ENCODE measurements at regions not wholly inside any gene's neighbourhood (a gene's known extent, or its start where the extent isn't known, plus 50 kb on each side); places are given as distances from the start of the nearest gene placed in this dataset.
A peak's percentile ranks its signal among the peaks of the same experiment; 100 is the strongest.
"Not testable (repeated sequence)": the region's sequence is repeated elsewhere in the genome, so short reads cannot be mapped to it uniquely, and the experiment has no call there.

DNA sequence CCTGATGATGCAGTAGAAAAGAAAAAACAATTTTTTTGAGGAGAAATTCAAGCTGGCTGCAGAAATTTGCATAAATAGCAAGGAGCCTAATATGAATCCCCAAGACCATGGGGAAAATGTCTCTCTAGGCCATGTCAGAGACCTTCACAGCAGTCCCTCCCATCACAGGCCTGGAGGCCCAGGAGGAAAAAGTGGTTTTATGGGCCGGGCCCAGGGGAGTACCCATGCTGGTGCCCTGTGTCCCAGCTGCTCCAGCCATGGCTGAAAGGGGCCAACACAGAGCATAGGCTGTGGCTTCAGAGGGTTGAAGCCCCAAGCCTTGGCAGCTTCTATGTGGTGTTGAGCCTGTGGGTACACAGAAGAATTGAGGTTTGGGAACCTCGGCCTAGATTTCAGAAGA is 126.8 kb upstream of the KLF14 start:
- not testable (repeated sequence) for DNase-seq; H3K4me3 Mint-ChIP-seq; H3K27me3 Mint-ChIP-seq (ENCODE audit: low read depth); H3K4me1 Mint-ChIP-seq (ENCODE audit: low read depth)
- H3K9me3 Mint-ChIP-seq: peaks cover 57% of the 10 kb centered on the region
- ATAC-seq: peak in 1 of 2 donors; percentile 15
- H3K36me3 Mint-ChIP-seq (ENCODE audit: insufficient read depth): peaks cover 94% of the 10 kb centered on the region

DNA sequence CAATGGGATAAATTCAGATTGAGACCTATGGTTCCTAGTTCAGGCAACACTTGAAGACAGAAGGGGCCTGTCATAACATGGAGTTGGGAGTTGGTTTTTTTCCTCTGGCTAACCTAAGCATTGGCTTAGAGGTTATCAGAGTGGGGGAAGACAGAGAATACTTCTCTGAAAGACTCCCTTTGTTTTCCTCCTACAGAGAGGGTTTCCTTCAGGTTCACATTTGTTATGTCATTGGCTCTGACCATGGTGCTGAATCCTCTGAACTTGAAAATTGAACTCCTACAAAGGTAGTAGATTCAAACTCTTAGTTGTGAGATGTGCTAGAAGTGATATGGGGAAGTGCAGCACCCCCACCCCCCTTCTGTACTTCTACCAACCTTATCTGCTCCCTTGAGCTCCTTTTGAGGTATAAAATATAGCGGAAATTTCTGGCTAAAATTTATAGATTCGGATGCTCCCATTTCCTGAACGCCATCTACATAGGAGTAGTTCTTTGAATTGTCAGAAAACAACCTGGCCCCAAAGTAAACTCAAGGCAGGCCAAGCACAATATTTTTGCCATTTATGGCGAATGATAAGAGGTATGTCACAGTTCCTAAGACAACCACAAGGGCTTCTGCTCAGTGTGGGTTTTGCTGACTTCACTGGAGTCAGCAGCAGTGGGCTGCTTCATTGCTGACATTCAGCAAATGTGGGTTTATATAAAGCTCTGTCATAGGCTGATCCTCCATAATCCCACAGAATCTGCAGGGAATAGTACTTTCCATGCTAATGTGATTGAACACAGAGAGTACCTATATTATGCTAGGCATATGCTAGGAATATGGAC is 131.6 kb upstream of the KLF14 start:
- Mint-ChIP-seq H3K36me3 (ENCODE audit: insufficient read depth) (peaks cover 77% of the 10 kb centered on the region), H3K9me3 (peaks cover 24% of the 10 kb centered on the region), H3K4me3 (no peak overlapping the region), H3K27me3 (ENCODE audit: low read depth) (no peaks in the 10 kb centered on the region), H3K4me1 (ENCODE audit: low read depth) (no peaks in the 10 kb centered on the region)
- no peak for DNase-seq
- ATAC-seq: peak; percentile 22 to 39

DNA sequence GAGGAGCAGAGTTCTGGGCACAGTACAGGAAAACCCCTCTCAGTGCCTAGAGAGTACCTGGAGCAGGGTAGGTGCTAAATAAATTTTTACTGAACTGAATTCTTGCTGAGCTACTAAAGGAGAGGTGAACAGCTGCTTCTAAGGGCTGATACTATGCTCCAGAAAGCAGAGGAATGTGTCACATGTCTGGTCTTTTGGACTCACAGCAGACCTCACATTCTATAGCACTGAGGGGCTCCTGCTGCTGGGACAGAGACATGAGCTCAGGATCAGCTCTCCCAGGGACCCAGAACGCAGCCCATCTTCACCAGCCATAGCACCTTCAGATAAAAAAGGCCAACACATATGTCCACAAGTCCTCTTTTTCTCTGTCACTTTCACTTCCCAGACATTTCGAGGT is 133.0 kb upstream of the KLF14 start:
- no peak for DNase-seq
- Mint-ChIP-seq H3K27me3 (ENCODE audit: low read depth) (no peaks in the 10 kb centered on the region), H3K4me1 (ENCODE audit: low read depth) (no peaks in the 10 kb centered on the region), H3K36me3 (ENCODE audit: insufficient read depth) (peaks cover 69% of the 10 kb centered on the region), H3K4me3 (no peak overlapping the region), H3K9me3 (peaks cover 16% of the 10 kb centered on the region)
- peak; percentile 8 to 17 for ATAC-seq

DNA sequence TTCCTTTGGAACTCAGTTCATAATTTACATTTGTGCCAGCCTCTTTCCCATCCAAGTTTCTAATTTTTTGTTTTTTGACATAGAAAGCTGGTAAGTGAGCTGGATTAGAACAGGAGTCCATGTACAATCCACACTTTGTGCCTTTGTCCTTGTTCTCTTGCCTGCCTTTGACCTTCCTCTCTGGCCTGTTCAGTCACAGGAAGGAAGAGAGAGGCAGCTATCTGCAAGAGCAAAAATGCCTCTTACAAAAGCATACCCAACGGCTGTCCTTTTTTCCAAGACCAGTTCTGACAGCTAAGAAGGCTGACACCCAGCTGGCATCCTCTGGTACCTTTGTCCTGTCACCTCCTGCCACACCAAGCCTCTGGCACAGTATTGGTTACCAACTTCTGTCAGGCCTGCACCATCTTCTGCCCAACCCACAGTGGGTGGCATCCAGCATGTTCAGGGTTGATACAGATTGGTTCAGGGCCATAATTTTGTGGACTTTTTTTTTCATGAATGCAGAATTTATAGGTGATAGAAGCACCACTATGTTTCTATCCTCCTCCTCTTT is 133.7 kb upstream of the KLF14 start:
- H3K9me3 Mint-ChIP-seq: peaks cover 11% of the 10 kb centered on the region
- no peak overlapping the region for H3K4me3 Mint-ChIP-seq
- H3K4me1 Mint-ChIP-seq (ENCODE audit: low read depth): peaks cover 5% of the 10 kb centered on the region
- peaks cover 70% of the 10 kb centered on the region for H3K36me3 Mint-ChIP-seq (ENCODE audit: insufficient read depth)
- no peaks in the 10 kb centered on the region for H3K27me3 Mint-ChIP-seq (ENCODE audit: low read depth)
- no peak for ATAC-seq
- no peak for DNase-seq

DNA sequence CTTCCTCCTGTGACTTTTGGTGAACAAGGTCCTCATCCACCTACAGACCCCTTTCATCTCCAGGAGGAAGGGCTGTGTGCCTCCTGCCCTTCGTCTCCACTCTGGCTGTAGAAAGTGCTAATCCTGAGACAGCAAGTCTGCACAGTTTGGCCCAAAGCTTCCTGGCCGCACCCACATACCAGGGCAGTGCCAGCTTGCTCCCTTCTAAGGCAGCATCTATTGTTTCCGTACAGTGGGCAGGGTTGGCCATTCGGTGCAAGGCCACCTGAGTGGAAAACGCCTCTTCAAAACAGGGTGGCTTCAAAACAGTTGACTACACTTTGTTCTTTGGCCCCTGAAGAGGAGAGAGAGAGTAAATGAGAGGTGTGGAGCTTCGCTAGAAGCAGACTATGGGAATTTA is 134.1 kb upstream of the KLF14 start:
- Mint-ChIP-seq H3K4me1 (ENCODE audit: low read depth) (peaks cover 5% of the 10 kb centered on the region), H3K27me3 (ENCODE audit: low read depth) (no peaks in the 10 kb centered on the region), H3K4me3 (no peak overlapping the region), H3K9me3 (peaks cover 10% of the 10 kb centered on the region), H3K36me3 (ENCODE audit: insufficient read depth) (peaks cover 69% of the 10 kb centered on the region)
- DNase-seq: no peak
- ATAC-seq: no peak

DNA sequence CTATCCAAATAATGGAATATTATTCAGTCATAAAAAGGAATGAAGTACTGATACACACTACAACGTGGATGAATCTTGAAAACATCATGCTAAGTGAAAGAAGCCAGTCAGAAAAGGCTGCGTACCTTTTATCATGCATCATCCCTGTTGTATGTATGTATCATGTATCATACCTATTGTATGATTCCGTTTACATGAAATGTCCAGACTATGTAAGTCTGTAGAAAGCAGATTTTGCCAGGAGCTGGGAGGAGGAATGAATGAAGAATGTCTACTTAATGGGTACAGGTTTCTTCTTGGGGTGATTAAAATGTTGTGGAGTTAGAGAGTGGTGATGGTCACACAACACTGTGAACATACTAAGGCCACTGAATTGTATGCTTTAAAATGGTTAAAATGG is 135.9 kb upstream of the KLF14 start:
- Mint-ChIP-seq H3K4me3 (no peak overlapping the region), H3K4me1 (ENCODE audit: low read depth) (peaks cover 10% of the 10 kb centered on the region), H3K36me3 (ENCODE audit: insufficient read depth) (peaks cover 71% of the 10 kb centered on the region), H3K9me3 (no peaks in the 10 kb centered on the region), H3K27me3 (ENCODE audit: low read depth) (no peaks in the 10 kb centered on the region)
- DNase-seq (no peak), ATAC-seq (no peak)

DNA sequence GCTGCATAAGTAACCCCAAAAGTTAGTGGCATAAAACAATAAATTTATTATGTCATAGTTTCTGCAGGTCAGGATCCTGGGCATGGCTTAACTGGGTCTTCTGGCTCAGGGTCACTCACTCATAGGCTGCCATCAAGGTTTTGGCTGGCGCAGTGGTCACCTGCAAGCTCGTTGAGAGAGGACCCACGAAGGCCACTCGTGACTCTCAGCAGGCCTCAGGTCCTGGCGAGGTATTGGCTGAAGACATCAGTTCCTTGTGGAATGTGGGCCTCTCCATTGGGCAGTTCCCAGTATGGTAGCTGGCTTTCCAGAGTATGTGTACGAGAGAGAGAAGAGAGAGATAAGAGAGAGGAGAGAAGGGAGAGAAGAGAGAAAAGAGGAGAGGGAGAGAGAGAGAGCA is 138.3 kb upstream of the KLF14 start:
- DNase-seq (no peak), ATAC-seq (peak in 1 of 2 donors; percentile 5)
- H3K9me3 Mint-ChIP-seq: no peaks in the 10 kb centered on the region
- no peaks in the 10 kb centered on the region for H3K27me3 Mint-ChIP-seq (ENCODE audit: low read depth)
- peaks cover 19% of the 10 kb centered on the region for H3K4me1 Mint-ChIP-seq (ENCODE audit: low read depth)
- peaks cover 66% of the 10 kb centered on the region for H3K36me3 Mint-ChIP-seq (ENCODE audit: insufficient read depth)
- H3K4me3 Mint-ChIP-seq: no peak overlapping the region

DNA sequence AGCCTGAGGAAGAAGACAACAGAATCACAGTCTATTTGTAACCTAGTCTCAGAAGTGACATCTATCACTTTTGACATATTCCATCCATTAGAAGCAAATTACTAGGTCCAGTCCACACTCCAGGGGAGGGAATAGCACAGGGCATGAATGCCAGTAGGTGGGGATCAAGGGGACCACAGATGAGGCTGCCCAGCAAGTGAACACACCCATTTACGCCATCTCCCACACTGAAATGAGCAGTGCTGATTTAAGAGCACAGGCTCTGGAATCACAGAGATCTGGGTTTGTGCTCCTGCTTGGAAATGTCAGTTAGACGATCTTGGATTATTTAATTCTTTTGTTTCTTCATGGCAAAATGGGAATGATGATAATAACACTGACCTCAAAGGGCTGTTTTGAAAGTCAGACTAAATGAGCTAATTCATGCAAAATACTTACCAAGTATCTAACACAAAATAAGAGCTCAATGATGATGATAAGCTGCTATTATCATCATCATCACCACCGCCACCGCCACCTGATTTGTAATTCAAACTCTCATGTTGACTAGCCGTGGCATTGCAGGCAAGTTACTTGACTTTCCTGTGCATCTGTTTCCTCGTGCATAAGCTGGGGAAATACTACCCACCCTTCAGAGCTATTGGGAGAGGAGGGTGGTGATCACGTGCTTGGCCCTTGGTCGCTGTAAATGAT is 138.9 kb upstream of the KLF14 start:
- ATAC-seq: peak; percentile 6 to 20

DNA sequence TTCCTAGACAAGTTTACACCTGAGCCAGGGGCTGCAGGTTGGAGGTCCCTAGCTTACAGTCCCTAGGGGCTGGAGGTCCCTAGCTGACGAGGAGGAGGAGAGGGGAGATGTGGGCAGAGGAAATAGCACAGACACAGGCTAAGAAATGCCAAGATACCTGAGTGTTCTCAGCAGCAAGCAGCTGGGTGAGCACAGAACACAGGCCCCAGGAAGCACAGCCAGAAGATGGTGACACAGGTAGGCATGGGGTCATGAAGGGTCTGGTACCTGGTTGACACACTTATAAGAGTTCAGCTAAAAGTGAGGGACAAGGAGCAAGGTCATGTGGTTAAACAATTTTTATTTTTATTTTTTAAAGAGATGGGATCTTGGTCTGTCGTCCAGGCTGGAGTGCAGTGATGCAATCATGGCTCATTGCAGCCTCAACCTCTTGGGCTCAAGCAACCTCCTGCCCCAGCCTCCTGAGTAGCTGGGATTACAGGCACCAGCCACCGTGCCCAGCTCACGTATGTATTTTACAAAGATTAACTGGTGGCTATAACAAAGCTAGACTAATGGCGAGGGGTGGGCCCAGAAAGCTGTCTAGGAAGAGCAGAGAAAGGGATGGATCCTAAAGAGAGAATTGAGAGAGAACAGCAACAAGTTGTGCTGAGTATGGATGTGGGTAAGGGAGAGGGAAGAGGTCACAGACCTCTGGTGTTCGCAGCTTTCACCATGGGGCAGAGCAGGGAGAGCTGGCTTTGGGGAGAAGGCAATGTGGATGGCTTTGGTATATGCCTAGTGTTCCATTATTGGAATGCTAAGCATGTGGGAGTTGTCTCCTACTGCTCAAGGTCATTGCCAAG is 140.3 kb upstream of the KLF14 start:
- Mint-ChIP-seq H3K4me1 (ENCODE audit: low read depth) (peaks cover 31% of the 10 kb centered on the region), H3K27me3 (ENCODE audit: low read depth) (no peaks in the 10 kb centered on the region), H3K36me3 (ENCODE audit: insufficient read depth) (peaks cover 70% of the 10 kb centered on the region), H3K4me3 (no peak overlapping the region), H3K9me3 (no peaks in the 10 kb centered on the region)
- DNase-seq: no peak
- ATAC-seq: no peak

More for the DNA sequence above, 138.9 kb upstream of the KLF14 start:
- Mint-ChIP-seq H3K9me3 (no peaks in the 10 kb centered on the region), H3K4me1 (ENCODE audit: low read depth) (peaks cover 23% of the 10 kb centered on the region), H3K27me3 (ENCODE audit: low read depth) (no peaks in the 10 kb centered on the region), H3K36me3 (ENCODE audit: insufficient read depth) (peaks cover 68% of the 10 kb centered on the region), H3K4me3 (no peak overlapping the region)
- DNase-seq: no peak

DNA sequence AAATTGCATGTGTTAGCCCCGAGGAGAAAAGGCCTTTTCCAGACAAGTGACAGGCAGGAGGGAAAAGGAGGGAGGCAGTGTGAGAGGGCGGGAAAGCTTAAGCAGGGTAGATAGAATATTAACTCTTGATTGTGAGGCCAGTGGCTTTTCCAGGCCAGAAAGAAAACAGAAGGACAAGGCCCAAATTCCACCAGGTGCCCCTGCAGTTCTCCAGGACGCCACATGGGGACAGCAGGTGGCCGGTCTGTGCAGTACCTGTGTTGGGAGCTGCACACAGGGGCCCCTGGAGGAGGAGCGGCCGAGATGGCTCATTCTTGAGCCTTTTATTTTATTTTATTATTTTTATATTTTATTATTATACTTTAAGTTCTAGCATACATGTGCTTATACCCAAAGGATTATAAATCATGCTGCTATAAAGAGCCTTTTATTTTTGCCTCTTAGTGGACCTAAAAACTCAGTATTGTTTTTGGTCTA is 141.3 kb upstream of the KLF14 start:
- Mint-ChIP-seq H3K36me3 (ENCODE audit: insufficient read depth) (peaks cover 66% of the 10 kb centered on the region), H3K9me3 (no peaks in the 10 kb centered on the region), H3K27me3 (ENCODE audit: low read depth) (no peaks in the 10 kb centered on the region), H3K4me1 (ENCODE audit: low read depth) (peaks cover 31% of the 10 kb centered on the region), H3K4me3 (no peak overlapping the region)
- ATAC-seq (peak in 1 of 2 donors; percentile 37), DNase-seq (no peak)

DNA sequence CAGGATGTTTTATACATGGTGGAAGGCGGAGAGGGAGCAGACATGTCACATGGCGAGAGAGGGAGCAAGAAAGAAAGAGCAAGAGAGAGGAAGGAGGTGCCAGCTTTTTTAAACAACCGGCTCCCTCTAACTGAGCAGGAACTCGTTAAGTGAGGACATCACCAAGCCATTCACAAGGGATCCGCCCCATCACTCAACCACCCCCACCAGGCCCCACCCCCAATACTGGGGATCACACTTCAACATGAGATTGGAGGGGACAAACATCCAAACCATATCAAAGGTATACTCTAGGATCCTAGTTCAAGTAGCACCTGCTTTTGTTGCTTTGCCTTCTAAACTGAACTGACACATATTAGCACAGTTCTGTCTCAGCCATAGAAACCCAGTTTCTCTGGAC is 141.9 kb upstream of the KLF14 start:
- Mint-ChIP-seq H3K4me1 (ENCODE audit: low read depth) (peaks cover 36% of the 10 kb centered on the region), H3K4me3 (peak overlapping the region; percentile 8), H3K27me3 (ENCODE audit: low read depth) (no peaks in the 10 kb centered on the region), H3K36me3 (ENCODE audit: insufficient read depth) (peaks cover 71% of the 10 kb centered on the region), H3K9me3 (no peaks in the 10 kb centered on the region)
- no peak for DNase-seq
- ATAC-seq: no peak

DNA sequence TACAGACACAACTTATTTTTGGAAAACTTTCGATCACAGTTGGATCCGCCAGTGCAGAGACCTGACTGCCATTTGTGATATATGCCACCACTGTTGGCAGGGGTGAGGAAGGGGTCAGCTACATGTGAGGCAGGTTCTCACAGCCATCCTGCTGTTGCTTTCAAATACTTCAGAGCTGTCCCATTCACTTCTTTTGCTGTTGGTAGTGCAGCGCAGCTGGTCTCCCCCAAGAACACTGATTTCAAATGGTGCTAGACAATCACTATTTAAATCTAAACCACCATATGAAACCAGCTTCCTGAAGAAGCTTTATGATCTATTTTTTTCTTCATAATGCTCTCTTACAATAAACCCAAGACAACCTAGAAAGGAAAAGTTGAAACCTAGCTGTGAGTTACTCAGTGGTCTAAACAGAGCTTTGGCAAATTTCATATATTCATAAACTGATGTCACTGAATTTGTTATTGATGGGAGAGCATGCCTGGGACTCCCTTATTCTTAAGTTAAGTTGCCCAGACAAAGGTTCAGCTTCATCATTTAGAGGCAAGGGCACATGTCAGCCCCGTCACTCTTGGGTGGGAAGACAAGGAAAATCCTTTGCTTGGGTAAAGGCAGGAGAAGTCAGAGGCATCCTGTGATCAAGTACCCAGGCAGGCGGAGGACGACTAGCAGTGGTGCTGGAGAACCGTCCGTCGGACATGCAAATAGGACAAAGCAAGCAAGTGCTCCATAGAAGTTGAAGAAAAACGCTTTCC is 143.4 kb upstream of the KLF14 start:
- H3K9me3 Mint-ChIP-seq: no peaks in the 10 kb centered on the region
- DNase-seq: no peak
- H3K36me3 Mint-ChIP-seq (ENCODE audit: insufficient read depth): peaks cover 76% of the 10 kb centered on the region
- H3K4me1 Mint-ChIP-seq (ENCODE audit: low read depth): peaks cover 37% of the 10 kb centered on the region
- ATAC-seq: no peak
- no peak overlapping the region for H3K4me3 Mint-ChIP-seq
- H3K27me3 Mint-ChIP-seq (ENCODE audit: low read depth): no peaks in the 10 kb centered on the region

DNA sequence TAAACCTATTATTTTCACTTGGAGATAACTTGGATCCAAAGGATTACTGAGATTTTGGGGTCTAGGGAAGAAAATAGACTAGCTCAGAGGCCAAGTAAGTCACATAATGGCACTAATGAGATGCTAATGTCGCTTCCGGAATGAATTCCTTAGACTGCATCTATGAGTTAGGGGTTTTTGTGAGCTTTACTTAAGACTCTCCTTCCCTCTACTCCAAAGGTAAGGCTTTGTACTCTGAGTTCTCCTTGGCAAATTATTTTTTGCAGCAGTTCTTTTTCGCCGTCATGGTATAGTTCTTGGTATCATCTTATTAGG is 143.9 kb upstream of the KLF14 start:
- peaks cover 37% of the 10 kb centered on the region for H3K4me1 Mint-ChIP-seq (ENCODE audit: low read depth)
- no peak overlapping the region for H3K4me3 Mint-ChIP-seq
- ATAC-seq (no peak), DNase-seq (no peak)
- H3K36me3 Mint-ChIP-seq (ENCODE audit: insufficient read depth): peaks cover 76% of the 10 kb centered on the region
- H3K27me3 Mint-ChIP-seq (ENCODE audit: low read depth): no peaks in the 10 kb centered on the region
- no peaks in the 10 kb centered on the region for H3K9me3 Mint-ChIP-seq

DNA sequence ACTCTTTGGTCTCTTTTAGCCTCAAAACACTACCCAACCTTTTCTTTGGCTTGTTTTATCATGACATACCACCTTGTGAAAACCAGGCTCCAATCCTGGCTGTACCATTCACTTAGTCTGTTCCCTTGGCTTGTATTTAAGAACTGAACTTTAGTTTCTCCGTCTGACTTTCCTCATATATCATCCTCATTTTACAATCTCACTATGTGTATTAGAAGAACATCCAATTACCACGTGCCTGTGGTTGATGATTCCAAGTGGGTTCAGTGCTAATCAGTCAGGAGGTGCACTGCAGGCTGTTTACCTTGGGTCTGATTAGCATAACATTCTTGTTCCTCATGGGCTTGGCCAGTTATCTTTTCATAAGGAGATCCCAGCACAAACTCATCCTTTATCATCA is 144.8 kb upstream of the KLF14 start:
- DNase-seq (no peak), ATAC-seq (no peak)
- Mint-ChIP-seq H3K4me3 (no peak overlapping the region), H3K27me3 (ENCODE audit: low read depth) (no peaks in the 10 kb centered on the region), H3K4me1 (ENCODE audit: low read depth) (peaks cover 37% of the 10 kb centered on the region), H3K9me3 (no peaks in the 10 kb centered on the region), H3K36me3 (ENCODE audit: insufficient read depth) (peaks cover 73% of the 10 kb centered on the region)
